HG02970 (cell line): ENCODE measurements at regions not wholly inside any gene's neighbourhood (a gene's known extent, or its start where the extent isn't known, plus 50 kb on each side); places are given as distances from the start of the nearest gene placed in this dataset.

Source experiments
- ATAC-seq: cut with Tn5 transposase; IDR thresholded peaks from one replicate; pipeline ENCODE4 v1.9.1; 2021; ENCODE audit warnings: mild to moderate bottlenecking, moderate library complexity, moderate number of reproducible peaks; ENCODE audit not compliant: unreplicated experiment, low FRiP score

DNA sequence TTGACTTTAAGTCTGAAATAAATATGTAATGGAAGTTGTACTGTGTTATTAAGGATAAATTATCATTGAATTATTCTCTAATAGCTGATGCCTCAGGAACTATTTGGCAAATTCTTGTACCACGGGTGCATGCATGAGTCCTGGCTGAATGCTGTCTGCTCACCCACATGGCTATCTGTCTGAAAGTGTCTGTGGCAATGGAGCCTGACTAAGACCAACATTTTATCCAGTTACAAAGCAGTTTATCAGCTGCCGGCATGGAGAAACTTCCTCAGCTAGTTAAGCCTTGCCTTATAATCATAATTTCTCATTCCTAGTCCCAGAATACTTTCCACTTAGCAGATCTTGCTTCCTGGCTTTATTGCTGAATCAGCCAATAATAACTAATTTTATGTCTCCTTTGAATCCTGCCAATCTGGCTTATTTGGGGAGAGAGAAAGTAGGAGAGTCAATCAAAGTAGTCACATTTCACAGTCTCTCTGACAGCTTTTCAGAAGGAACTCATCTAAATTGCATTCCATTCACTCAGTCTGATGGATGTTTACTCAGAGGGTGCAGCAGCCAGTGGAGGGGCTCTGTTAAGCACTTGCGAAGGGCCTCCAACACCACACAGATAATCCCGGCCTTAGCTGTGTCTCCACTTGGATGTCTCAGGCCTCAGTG is 280.6 kb upstream of the CLEC14A start:
- ATAC-seq = no peak

DNA sequence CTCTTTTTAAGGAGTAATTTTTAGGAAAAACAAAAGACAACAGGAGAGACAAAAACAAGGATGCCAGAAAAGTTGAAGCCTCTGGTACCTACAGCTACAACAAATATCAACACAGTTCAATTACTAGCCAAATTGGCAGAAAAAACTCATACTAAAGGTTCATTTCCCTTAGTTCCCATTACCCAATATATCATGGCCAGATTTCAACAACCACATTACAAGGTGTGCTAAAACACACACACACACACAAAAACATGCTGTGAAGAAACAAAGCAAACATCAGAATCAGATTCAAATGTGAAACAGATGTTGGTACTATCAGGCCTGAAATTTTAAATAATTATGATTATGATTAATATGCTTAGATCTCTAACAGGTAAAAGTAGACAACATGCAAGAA is 272.7 kb upstream of the CLEC14A start:
- ATAC-seq = no peak

DNA sequence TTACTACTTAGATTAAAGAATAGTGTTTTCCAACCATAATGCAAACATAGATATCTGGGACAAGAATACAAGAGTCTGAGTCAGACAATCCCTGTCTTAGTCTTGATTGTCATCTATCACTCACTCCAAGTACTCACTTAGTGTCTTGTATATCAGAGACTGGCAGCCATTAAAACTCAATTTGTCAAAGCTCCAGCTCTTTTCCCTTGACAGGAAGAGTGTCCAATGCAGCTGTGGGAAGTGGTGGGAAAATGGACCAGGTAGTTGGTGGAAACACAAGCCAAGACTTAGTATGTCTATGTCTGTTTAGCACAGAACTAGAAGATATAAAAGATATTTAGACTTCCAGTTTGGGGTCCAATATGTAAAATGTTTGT is 271.6 kb upstream of the CLEC14A start:
- no peak for ATAC-seq

DNA sequence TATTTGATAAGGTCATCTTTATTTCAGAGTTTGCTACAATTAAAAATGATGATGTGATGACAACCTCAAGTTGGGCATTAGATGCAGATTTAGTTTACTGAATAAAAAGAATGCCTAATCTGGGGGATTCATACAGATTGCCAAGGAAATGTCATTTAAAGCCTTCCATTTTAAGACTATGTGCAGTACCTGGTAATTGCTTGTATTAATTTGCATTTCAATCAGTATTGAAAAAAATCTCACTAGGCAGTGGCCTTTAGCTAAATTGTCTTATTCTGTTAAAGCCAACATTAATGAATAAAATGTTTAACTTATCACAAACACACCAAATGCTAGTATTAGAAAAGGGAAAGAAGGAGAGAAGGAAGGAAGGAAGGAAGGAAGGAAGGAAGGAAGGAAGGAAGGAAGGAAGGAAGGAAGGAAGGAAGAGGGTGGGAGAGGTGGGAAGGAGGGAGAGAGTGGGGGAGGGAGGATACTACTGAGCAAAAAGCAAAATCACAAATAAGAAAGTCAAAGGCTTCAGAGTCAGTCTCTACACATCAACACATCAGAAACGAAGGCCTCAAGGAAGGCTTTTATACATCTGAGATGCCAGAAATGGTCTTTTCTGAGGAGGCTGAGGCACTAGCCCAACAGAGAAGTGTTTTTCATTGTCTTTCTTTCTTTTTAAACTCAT is 271.1 kb upstream of the CLEC14A start:
- ATAC-seq = no peak

DNA sequence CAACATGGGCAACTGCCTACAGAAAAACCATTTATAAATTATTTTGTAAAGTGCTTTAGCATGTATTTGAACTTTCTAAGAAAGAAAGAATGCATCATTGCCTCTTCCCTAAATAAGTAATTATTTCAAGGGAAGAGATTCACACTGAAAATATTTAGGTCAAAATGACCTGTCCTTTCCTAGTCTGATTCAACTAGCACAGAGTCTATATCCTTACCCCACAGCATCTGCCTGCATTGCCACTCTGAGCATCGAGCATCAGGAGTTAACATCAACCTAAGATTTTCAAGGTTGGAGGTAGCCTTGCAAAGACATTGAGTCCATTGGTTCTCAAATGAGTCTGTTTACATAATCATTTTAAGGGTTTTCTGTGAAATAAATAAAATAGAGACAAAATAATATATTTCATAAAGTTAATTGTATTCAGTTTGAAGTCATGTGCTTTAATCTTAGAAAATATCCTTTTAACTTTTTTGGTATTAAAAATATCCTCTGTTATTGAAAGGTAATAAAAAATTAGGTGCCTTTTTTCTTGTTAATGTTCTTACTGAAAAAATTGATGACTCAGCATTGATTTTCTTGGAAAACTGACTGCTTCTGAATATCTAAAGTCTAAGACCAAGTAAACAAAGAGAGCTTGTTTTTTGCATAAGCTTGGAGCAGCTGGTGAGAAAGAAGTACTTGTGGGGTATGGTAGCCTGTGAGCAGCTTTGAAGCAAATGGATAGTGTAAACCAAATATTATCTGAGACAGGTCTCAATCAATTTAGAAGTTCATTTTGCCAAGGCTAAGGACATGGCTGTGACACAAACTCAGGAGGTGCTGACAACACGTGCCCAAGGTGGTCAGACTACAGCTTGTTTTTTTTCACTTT is 269.0 kb upstream of the CLEC14A start:
- no peak for ATAC-seq

DNA sequence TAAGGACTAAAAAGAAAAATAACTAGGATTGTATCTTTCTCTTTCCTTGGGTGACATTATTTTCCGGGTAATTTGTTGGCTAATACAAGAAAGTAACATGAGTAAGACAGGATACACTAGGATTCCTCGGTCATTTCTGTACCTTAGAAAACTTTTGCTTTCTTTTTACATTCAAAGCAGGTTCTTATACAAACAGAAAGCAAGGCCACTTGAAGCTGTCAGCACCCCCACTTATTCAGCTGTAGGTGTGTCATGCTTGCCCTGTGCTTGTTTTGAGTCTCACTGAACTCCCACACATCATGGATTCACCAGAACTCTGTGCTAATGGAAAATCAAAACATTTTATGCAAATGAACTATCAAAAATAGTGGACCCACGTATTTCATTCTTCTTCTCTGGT is 266.8 kb upstream of the CLEC14A start:
- no peak for ATAC-seq

DNA sequence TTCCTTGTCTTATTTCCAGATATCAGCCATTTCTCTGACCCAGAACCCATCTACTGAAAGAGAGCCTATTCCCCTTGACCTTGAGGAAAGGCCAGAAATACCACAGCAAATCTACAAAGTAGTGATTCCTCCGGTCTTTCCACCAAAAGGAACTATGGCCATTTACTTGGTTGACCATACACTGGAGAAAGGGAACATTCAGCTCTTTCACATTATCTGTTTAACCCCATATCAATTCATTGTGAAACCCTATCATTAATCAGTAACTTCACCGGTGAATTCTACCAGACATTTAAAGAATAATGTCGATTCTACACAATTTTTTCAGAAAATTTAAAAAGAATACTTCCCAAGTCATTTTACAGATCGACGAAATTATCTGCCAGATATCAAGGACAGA is 265.7 kb upstream of the CLEC14A start:
- ATAC-seq = no peak

DNA sequence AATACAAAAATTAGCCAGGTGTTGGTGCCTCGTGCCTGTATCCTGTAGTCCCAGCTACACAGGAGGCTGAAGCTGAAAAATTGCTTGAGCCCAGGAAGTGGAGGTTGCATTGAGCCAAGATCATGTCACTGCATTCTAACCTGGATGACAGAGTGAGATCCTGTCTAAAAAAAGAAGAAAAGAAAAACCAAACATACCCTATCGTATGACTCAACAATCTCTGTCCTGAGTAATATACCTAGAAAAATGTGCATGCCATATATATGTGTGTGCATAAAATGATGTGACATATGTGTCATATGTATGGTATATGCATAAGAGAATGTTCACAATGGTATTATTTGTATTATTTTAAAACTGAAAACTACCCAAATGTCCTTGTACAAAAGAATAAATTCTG is 261.5 kb upstream of the CLEC14A start:
- ATAC-seq = no peak

DNA sequence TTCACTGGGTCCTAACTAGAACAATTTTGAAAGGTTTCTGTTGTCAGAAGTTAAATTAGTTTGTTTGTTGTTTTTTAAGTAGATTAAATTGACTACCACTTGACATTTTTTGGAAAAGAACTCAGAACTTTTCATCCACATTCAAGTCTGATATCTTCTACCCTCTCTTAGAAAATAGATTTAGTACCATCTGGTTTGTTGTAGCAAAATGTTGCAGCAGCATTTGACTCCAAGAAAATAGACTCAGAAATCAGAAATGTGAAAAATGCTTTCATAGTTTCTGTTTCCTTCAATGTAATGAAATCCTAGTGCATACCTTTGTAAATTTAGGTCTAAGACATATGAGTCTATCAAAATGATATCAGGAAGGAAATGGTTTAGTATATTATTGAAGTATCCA is 256.3 kb upstream of the CLEC14A start:
- ATAC-seq = no peak

DNA sequence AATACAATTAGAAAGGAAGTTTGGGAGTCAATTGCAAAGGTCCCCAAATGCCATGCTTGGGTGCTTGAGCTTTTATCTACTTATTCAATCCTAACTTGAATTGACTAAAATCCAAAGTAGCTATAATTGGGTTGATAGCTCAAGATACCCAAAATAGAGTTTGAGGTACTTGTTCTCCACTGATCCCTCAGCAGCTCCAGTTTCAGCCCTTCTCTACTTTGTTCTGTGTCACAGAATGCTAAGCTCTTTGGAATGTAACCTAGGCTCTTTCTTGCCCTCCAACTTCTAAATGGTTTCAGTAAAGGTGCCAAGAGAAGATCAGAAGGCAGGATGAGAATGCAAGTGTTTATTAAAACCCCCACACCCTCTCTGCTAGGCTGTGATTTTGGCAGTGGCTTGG is 251.4 kb upstream of the CLEC14A start:
- ATAC-seq = no peak

DNA sequence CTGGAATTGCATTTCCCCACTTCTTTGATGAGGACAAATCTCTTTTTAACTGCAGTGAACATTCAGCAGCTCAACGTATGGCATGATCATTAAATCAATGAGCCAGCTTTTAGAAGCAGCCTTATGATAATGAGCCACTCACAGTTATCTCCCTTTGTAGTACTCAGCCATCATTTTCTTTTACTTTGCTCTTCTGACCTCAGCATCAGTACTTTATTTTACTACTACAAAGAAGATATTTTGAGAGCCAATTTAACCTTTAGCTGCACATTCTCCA is 250.0 kb upstream of the CLEC14A start:
- ATAC-seq = no peak

DNA sequence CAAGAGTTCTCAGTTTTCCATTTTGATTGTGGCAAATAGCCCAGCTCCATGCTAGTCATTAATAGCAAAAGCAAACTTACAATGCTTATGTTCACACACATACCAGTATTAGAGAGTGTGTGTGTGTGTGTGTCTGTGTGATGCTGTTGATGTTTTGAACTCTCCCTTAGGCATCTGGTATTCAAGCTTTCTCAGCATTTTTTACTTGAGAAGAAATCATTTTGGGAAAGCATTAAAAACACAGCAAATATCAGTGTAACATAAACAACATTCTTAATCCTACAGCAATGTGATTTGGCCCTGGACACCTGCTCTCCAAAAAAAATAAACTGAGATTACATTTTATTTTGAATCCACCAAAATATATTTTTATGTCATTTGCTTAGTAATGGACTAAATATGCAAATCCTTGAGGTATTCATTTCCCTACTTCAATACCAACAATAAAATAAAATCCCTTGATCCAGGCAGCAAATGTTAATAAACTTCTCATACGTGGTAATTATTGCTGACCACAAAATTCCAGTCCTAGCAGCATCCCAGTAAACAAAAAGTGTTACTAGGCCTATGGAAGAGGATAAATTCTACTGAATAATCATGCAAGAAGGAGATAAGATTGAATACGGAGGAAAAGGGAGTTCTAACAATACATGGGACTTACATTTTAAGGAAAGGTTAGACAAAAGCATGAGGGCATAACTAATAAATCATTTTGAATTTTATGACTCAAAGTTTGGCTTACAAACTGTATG is 249.5 kb upstream of the CLEC14A start:
- no peak for ATAC-seq

DNA sequence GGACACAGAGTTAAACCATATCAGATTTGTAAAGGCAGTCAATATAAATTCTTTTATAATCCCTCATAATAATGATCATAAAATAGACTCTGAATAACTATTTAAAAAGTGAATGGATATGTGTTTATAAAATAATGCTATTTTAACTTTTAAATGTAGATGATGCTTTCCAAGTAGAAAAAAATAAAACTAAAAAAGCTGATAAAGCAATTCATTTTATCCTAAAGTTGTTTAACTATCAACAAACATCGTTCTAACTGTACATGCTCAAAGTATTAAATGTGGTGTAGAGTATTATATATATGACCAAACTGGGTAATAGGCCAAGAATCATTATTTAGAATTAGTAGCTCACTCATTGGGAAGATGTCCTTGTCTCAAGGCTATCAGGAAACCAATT is 248.3 kb upstream of the CLEC14A start:
- ATAC-seq = no peak

DNA sequence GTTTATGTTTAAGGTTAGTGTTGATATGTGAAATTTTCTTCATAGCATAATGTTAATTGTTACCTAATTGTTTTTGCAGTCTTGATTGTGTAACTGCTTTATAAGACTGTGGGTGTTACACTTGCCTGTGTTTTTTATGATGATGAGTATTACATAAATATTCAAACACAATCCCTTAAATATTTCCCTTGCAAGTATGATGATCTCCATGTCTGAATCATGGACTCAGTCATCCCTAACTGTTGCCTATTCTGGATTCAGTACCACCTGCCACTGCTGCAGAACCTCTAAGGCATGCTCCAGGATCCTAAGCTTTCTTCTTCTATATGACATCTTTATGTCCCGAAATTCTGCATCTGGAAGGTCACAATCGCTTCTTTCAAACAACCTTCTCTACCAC is 246.3 kb upstream of the CLEC14A start:
- ATAC-seq = no peak

DNA sequence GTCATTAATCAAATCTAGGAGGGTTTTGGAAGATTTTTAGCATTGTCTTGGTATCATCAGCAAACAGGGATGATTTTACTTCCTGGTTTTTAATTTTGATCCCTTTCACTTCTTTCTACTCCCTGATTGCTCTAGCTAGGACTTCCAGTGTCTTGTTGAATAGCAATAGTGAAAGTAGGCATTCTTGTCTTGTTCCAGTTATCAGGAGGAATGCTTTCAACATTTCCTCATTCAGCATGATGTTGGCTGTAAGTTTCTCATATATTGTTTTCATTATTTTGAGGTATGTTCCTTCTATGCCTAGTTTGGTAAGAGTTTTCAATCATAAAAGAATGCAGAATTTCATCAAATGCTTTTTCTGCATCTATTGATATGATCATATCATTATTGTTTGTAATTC is 244.2 kb upstream of the CLEC14A start:
- no peak for ATAC-seq

DNA sequence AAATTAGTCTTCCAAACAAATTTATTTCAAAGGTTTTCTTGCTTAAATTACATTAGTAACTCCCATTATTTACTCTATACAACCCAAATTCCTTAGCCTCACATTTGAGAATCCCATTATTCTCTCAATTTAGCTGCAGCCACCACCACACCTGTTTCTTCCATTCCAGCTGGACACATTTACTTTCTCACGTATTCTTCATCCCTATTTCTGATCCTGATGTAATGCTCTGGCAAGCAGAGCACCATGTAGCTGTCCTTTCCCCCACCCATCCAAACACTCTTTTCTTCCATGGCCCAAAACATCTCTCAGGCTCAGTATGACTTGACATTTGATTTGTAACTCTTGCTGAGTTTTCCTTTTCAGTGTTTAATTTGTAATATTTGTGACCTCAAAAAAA is 240.2 kb upstream of the CLEC14A start:
- ATAC-seq = no peak

DNA sequence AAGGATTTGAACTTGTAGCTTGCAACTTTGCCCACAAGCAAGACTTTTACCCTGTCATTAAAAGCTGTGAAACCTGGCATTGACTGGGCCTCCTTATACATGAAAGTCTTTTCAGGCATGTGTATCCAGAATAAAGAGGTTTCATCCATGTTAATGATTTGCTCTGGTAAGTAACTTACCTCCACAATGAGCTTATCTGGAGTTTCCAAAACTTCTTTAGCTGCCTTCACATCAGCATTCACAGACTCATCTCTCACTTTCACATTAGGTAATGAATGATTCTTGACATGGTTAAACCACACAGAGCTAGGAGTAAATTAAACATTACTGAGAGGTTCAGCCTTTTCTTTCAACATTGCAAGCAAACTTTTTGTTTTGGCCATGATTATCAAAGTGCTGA is 234.4 kb upstream of the CLEC14A start:
- peak; percentile 86 for ATAC-seq

DNA sequence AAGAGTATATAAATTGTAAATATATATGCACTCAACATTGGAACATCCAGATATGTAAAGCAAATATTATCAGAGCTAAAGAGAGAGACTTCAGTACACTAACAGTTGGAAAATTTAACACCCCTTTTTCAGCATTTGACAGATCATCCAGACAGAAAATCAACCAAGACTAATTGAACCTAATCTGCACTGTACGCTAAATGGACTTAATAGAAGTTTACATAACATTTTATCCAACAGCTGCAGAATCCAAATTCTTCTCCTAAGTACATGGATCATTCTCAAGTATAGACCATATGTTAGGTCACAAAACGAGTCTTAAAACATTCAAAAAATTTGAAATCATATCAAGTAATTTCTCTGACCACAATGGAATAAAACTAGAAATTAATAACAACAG is 229.1 kb upstream of the CLEC14A start:
- ATAC-seq = no peak

DNA sequence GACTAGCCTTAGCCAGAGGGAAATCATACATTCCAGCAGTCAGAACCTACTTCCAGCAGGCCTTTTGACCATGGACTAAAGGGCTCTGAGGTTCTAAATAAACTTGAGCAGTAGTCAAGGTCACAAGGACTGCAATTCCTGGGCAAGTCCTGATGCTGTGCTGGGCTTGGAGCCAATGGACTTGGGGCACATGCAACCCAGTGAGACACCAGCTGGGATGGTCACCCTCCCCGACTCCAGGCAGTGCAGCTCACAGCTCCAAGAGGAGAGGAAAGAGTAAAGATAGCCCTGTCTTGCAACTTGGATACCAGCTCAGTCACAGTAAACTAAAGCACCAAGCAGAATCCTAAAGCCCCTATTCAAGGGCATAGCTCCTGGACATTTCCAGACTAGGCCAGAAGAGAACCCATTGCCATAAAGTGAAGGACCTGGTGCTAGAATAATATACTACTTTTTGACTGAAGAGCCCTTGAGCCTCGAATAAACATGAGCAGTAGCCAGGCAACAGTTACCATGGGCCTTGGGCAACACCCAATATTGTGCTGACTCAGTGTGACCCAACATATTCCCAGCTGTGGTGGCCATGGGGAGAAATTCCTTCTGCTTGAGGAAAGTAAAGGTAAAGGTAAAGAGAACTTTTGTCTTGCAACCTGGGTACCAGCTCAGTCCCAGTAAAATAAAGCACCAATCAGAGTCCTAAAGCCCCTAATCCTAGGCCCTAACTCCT is 226.2 kb upstream of the CLEC14A start:
- no peak for ATAC-seq

DNA sequence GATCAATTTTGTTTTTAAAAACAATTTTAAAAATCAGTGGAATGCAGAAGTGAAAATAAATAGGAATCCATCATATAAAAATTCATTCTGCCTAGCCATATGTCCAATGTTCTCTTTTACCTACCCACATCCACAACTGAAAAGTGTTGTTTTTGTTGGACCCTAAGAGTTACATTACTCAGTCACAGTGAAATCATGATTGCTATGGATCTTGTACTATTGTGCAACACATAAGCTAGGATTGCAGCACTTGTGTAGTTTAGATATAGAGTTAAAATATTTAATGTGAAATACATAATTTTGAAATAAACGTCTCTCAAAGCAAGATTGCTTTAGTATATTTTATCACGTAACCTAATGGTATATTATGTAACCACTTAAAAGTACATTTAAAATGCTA is 213.3 kb upstream of the CLEC14A start:
- ATAC-seq = no peak

DNA sequence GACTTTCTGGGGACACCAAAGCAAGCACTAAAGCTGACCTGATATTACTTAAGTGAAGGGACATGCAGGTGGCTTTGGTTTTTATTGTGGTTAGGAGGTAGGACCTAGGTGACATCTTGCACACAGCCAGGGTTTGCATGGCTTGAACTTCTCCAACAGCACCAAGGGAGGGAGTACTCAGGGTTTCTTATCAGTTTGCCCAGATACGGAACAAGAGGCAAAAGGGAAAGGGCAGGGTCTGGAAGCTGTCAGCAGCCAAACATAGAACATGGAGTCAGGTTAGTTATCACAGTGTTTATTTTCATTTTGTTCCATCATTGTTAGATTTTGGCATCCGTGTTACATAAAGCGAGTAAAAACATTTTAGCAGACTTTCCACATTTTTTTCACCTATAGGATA is 186.3 kb upstream of the CLEC14A start:
- no peak for ATAC-seq
